ENCODE measurements at regions not wholly inside any gene's neighbourhood (a gene's known extent, or its start where the extent isn't known, plus 50 kb on each side); places are given as distances from the start of the nearest gene placed in this dataset.

DNA sequence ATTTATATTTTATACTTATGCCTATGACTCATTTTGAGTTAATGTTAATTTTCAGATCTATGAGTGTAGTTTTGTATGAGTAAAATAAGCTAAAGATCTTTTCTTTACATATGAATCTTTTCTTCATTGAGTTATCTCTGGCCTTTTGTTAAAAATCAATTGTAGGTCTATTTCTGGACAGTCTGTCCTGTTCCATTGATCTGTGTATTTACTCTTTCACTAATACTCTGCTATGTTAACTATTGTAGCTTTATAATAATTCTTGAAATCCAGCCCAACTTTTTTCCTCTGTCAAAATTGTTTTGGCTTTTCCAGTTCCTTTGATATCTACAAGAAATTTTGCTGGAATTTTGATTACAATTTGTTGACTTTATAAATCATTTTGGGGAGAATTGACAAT lies 177.0 kb downstream of the RBM46 start (continued):
- TF ChIP-seq RAD21 (IDR thresholded peaks at IDR 0.05; ENCODE audit: low read depth) (no peak), TCF7L2 (IDR thresholded peaks at IDR 0.05; ENCODE audit: borderline replicate concordance, extremely low read depth, insufficient read depth, insufficient read length) (no peak), SRF (IDR thresholded peaks at IDR 0.05; ENCODE audit: low read depth) (no peak), POLR2A (IDR thresholded peaks at IDR 0.05; ENCODE audit: borderline replicate concordance, extremely low read depth, insufficient read depth, insufficient read length) (no peak), EZH2phosphoT487 (IDR thresholded peaks at IDR 0.05; ENCODE audit: borderline replicate concordance) (no peak), EZH2 (IDR thresholded peaks at IDR 0.05) (no peak), YY1 (IDR thresholded peaks at IDR 0.05; ENCODE audit: extremely low read depth, insufficient replicate concordance, low read depth, low read length) (no peak), CBX3 (IDR thresholded peaks at IDR 0.05; ENCODE audit: low read depth) (no peak), JUND (IDR thresholded peaks at IDR 0.05) (no peak)
- TF ChIP-seq, protein P1, sequence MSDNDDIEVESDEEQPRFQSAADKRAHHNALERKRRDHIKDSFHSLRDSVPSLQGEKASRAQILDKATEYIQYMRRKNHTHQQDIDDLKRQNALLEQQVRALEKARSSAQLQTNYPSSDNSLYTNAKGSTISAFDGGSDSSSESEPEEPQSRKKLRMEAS (IDR thresholded peaks at IDR 0.05) = no peak

DNA sequence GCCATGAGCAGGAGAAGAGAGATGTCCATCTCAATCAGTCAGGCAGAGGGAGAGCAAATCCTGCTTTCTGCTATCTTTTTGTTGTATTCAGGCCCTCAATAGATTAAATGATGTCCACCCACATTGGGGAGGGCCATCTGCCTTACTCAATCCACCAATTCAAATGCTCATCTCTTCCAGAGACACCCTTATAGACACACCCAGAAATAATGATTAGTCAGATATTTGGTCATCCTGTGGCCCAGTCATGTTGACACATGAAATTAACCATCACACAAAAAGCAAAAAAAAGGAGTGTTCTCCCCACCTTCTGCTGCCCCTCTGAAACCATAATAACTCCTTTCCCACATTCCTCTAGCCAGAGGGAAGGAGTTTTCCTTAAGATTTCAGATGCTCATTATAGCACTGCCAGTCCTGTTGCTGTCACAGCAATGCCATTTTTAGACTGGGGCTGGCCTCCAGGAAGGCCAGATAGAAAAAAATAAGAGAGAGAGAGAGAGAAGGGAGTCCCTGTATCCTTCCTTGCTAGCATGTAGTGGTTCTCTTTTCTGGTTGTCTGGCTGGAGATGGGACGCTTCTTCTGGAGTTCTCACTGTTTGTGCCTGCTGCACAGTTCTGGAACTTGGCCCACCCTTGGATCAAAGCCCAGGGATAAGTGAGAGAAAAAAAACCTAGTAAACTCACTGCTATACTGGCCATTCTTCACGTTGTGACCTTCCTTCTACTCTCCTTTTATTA lies 177.7 kb downstream of the RBM46 start:
- no peak overlapping the region for H3K4me2 ChIP-seq (ENCODE audit: low read length)
- no peaks in the 10 kb centered on the region for H3K36me3 ChIP-seq (ENCODE audit: control insufficient read depth in 1 of 2, insufficient read depth in 2 of 2, low read length in 2 of 2)
- no peaks in the 10 kb centered on the region for H3K4me1 ChIP-seq (ENCODE audit: control insufficient read depth in 1 of 2, insufficient read depth in 2 of 2, low read length in 2 of 2)
- H2AFZ ChIP-seq (ENCODE audit: low read depth, low read length, poor library complexity, severe bottlenecking) = no peak overlapping the region
- no peaks in the 10 kb centered on the region for H3K9me2 ChIP-seq (ENCODE audit: insufficient read depth)
- H3K4me3 ChIP-seq (replicated peaks in 1 of 2; ENCODE audit: low read depth in 1 of 2, low read length in 2 of 2) = no peak overlapping the region
- H3K27ac ChIP-seq (ENCODE audit: low read depth, low read length) = no peak overlapping the region
- POLR2A ChIA-PET = no interaction called here
- H3K27me3 ChIP-seq (ENCODE audit: insufficient read depth, low read length) = no peaks in the 10 kb centered on the region
- no peaks in the 10 kb centered on the region for H3K9me3 ChIP-seq (ENCODE audit: control insufficient read depth in 1 of 2, insufficient read depth in 1 of 2, low read depth in 1 of 2, low read length in 2 of 2)
- H4K20me1 ChIP-seq (ENCODE audit: insufficient read depth) = no peaks in the 10 kb centered on the region
- CTCF ChIA-PET = no interaction called here
- ATAC-seq = no peak
- H3K79me2 ChIP-seq (ENCODE audit: insufficient read depth, low read length) = no peaks in the 10 kb centered on the region
- H3K9ac ChIP-seq (ENCODE audit: low read length) = no peak overlapping the region
- BruUV-seq (replicated peaks) = no TSS peak
- intact Hi-C loops (cut with micrococcal nuclease) = no loop called here
- RAD21 ChIA-PET (ENCODE audit: low non-redundant PET in 1 of 2, low total read pairs in 2 of 2, uncharacterized antibody in 2 of 2, unreplicated experiment in 2 of 2) = no interaction called here
- DNase-seq (ENCODE audit: low read depth, low spot score) = no peak
- TF ChIP-seq, protein P2, sequence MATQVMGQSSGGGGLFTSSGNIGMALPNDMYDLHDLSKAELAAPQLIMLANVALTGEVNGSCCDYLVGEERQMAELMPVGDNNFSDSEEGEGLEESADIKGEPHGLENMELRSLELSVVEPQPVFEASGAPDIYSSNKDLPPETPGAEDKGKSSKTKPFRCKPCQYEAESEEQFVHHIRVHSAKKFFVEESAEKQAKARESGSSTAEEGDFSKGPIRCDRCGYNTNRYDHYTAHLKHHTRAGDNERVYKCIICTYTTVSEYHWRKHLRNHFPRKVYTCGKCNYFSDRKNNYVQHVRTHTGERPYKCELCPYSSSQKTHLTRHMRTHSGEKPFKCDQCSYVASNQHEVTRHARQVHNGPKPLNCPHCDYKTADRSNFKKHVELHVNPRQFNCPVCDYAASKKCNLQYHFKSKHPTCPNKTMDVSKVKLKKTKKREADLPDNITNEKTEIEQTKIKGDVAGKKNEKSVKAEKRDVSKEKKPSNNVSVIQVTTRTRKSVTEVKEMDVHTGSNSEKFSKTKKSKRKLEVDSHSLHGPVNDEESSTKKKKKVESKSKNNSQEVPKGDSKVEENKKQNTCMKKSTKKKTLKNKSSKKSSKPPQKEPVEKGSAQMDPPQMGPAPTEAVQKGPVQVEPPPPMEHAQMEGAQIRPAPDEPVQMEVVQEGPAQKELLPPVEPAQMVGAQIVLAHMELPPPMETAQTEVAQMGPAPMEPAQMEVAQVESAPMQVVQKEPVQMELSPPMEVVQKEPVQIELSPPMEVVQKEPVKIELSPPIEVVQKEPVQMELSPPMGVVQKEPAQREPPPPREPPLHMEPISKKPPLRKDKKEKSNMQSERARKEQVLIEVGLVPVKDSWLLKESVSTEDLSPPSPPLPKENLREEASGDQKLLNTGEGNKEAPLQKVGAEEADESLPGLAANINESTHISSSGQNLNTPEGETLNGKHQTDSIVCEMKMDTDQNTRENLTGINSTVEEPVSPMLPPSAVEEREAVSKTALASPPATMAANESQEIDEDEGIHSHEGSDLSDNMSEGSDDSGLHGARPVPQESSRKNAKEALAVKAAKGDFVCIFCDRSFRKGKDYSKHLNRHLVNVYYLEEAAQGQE (IDR thresholded peaks at IDR 0.05; ENCODE audit: low read depth) = no peak

Measured in HCT116 (cell line).